ENCODE measurements at regions not wholly inside any gene's neighbourhood (a gene's known extent, or its start where the extent isn't known, plus 50 kb on each side); places are given as distances from the start of the nearest gene placed in this dataset.

GRCh38 chr5:176711883-176712282, 64.6 kb downstream of the TSPAN17 start:
- H3K36me3 ChIP-seq = no peaks in the 10 kb centered on the region
- no peak overlapping the region for H3K27ac ChIP-seq
- no peaks in the 10 kb centered on the region for H4K20me1 ChIP-seq
- H3K27me3 ChIP-seq = no peaks in the 10 kb centered on the region; a peak in 1 of 22 replicates
- no peak overlapping the region for H3K9ac ChIP-seq
- peaks cover 24 to 36% (median 28%) of the 10 kb centered on the region in 11 experiments for H3K9me3 ChIP-seq (replicated peaks in 1 of 11)
- no peak overlapping the region for H3K4me3 ChIP-seq
- TF ChIP-seq Cebpa-rat (IDR thresholded peaks at IDR 0.05) = no peak
- H3K4me1 ChIP-seq = no peaks in the 10 kb centered on the region
- no peak overlapping the region for H3K4me2 ChIP-seq

DNA sequence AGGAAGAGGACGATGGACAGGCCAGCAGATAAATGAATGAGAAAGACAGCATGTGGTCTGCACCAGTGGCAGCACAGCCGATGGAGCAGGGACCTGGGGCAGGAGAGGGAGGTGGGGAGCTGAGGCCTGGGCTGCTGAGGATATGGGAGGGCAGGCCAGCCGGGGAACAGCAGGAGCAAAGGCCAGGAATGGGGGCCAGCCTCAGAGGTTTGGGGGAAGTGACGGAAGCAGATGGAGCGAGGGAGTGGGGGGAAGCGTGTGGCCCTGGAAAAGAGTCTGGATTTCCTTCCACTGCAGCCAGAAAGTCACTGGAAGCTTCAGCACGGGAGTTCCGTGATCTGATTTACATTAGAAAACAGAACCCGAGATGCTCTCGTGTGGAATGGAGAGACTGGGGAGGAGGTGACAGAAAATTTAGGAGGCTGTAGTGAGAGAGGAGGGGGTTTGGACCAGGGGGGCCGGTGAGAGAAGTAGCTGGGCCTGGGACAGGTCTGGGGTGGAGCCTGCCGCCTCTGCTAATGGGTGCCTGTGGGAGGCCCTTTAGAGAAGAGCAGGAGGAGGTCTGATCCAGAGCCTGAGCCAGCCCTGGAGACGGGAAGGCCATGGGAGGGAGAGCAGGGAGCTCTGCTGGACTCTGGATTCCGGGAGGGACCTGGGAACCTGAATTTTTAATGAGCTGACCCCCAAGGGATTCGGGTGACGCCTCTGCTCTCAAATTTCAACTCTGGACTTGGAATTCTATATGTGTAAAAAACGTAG, 65.4 kb downstream of the TSPAN17 start:
- no peaks in the 10 kb centered on the region; a peak in 1 of 22 replicates for H3K27me3 ChIP-seq
- no peak overlapping the region for H3K4me3 ChIP-seq
- H3K4me2 ChIP-seq = no peak overlapping the region

DNA sequence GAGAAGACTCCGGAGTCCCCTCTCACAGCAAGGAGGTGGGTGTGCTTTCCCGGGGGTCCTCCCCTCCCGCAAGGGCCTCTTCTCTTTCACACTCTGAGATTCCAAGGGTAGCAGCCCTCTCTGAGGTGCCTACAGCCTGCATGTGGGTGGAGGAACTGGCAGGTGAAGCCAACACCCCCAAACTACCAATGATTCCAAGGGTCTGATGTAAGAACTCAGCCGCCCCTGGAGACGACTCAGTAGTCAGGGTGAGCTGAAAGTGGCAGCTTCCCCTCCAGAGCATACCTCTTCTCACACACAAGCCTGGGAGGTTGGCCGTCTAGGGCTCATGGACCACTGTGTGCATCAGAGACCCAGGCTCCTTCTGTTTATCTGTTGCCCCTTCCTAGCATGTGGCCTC, 66.1 kb downstream of the TSPAN17 start:
- no peaks in the 10 kb centered on the region for H3K4me1 ChIP-seq
- H3K4me3 ChIP-seq = no peak overlapping the region
- no peaks in the 10 kb centered on the region; a peak in 2 of 22 replicates for H3K27me3 ChIP-seq
- no peak overlapping the region for H3K27ac ChIP-seq
- no peaks in the 10 kb centered on the region for H3K36me3 ChIP-seq
- TF ChIP-seq Cebpa-rat (IDR thresholded peaks at IDR 0.05) = no peak
- no peak overlapping the region for H3K4me2 ChIP-seq
- no peaks in the 10 kb centered on the region for H4K20me1 ChIP-seq
- peaks cover 24 to 36% (median 28%) of the 10 kb centered on the region in 11 experiments for H3K9me3 ChIP-seq (replicated peaks in 1 of 11)
- H3K9ac ChIP-seq = no peak overlapping the region

More for the DNA sequence above, 65.4 kb downstream of the TSPAN17 start:
- TF ChIP-seq Cebpa-rat (IDR thresholded peaks at IDR 0.05) = no peak
- H3K36me3 ChIP-seq = no peaks in the 10 kb centered on the region
- H3K4me1 ChIP-seq = no peaks in the 10 kb centered on the region
- no peak overlapping the region for H3K9ac ChIP-seq
- H4K20me1 ChIP-seq = no peaks in the 10 kb centered on the region
- no peak overlapping the region for H3K27ac ChIP-seq
- peaks cover 24 to 36% (median 28%) of the 10 kb centered on the region in 11 experiments for H3K9me3 ChIP-seq (replicated peaks in 1 of 11)

DNA sequence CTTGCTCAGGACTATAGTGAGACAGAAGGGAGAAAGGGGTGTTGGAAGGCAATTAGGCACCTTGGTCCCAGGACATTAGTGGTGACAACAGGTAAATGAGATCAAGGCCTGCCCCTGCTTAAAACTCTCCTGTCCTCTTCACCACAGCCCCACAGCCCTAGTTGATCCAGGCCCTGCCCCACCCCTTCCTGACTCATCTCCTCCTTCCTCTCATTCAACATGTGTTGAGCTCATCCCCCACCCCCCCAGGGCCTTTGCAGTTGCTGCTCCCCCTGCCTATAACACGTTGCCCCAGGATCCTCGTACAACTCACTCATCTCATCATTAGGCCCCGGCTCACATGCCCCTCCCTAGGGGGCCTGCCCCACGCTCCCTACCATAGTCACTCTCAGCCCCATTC, 66.8 kb downstream of the TSPAN17 start:
- Histone ChIP-seq H4K20me1 (no peaks in the 10 kb centered on the region), H3K9ac (no peak overlapping the region), H3K27me3 (no peaks in the 10 kb centered on the region; a peak in 2 of 22 replicates), H3K27ac (no peak overlapping the region), H3K4me2 (no peak overlapping the region), H3K4me3 (no peak overlapping the region), H3K9me3 (replicated peaks in 1 of 11) (peaks cover 24 to 36% (median 28%) of the 10 kb centered on the region in 11 experiments), H3K4me1 (no peaks in the 10 kb centered on the region), H3K36me3 (no peaks in the 10 kb centered on the region)
- no peak for TF ChIP-seq Cebpa-rat (IDR thresholded peaks at IDR 0.05)

- Histone ChIP-seq H3K27ac (no peak overlapping the region), H3K27me3 (no peaks in the 10 kb centered on the region; a peak in 2 of 22 replicates), H3K4me3 (no peak overlapping the region), H3K9me3 (replicated peaks in 1 of 11) (peaks cover 24 to 36% (median 28%) of the 10 kb centered on the region in 11 experiments), H3K4me2 (no peak overlapping the region), H3K36me3 (no peaks in the 10 kb centered on the region), H3K9ac (no peak overlapping the region), H4K20me1 (no peaks in the 10 kb centered on the region), H3K4me1 (no peaks in the 10 kb centered on the region)
- TF ChIP-seq Cebpa-rat (IDR thresholded peaks at IDR 0.05) = no peak
These were observed 69.0 kb downstream of the TSPAN17 start for GRCh38 chr5:176716320-176716719.

- no peak for TF ChIP-seq Cebpa-rat (IDR thresholded peaks at IDR 0.05)
- H4K20me1 ChIP-seq = peaks cover 0 to 12% (median 0%) of the 10 kb centered on the region in 11 experiments; a peak in 1 of 22 replicates
- H3K27ac ChIP-seq = no peak overlapping the region
- no peak overlapping the region for H3K4me3 ChIP-seq
- H3K9me3 ChIP-seq (replicated peaks in 1 of 11) = peaks cover 12 to 25% (median 17%) of the 10 kb centered on the region in 11 experiments
- no peaks in the 10 kb centered on the region; a peak in 1 of 22 replicates for H3K27me3 ChIP-seq
- H3K4me1 ChIP-seq = no peaks in the 10 kb centered on the region
- no peak overlapping the region for H3K9ac ChIP-seq
- no peak overlapping the region for H3K4me2 ChIP-seq
- no peaks in the 10 kb centered on the region for H3K36me3 ChIP-seq
These were observed 71.9 kb downstream of the TSPAN17 start for GRCh38 chr5:176719113-176719739.

DNA sequence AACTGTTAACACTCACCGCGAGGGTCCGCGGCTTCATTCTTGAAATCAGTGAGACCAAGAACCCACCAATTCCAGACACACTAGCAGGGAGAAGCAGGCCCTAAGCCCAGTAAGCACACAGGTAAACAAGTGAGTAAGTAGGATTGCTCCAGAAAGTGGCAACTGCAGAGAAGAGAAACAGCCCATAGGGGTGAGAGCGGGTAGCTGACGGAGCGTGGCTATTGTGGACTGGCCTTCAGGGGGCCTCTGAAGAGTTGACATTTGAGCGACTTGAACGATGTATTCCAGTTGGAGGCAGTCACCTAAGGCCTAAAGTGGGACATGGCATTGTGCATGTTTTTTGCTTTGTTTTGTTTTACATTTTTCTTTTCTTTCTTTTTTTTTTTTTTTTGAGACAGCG, 74.2 kb downstream of the TSPAN17 start:
- Histone ChIP-seq H3K4me1 (peaks cover 0 to under 1% (median 0%) of the 10 kb centered on the region in 10 experiments; a peak in 2 of 20 replicates), H3K36me3 (no peaks in the 10 kb centered on the region), H3K9me3 (replicated peaks in 1 of 11) (peaks cover 0 to 7% (median 0%) of the 10 kb centered on the region in 11 experiments; a peak in 5 of 22 replicates), H3K9ac (no peak overlapping the region), H3K4me2 (no peak overlapping the region), H3K27me3 (peaks cover 3 to 14% (median 8%) of the 10 kb centered on the region in 11 experiments; a peak in 17 of 22 replicates), H3K27ac (no peak overlapping the region), H4K20me1 (peaks cover 0 to 12% (median 0%) of the 10 kb centered on the region in 11 experiments; a peak in 1 of 22 replicates), H3K4me3 (no peak overlapping the region)
- no peak for TF ChIP-seq Cebpa-rat (IDR thresholded peaks at IDR 0.05)

DNA sequence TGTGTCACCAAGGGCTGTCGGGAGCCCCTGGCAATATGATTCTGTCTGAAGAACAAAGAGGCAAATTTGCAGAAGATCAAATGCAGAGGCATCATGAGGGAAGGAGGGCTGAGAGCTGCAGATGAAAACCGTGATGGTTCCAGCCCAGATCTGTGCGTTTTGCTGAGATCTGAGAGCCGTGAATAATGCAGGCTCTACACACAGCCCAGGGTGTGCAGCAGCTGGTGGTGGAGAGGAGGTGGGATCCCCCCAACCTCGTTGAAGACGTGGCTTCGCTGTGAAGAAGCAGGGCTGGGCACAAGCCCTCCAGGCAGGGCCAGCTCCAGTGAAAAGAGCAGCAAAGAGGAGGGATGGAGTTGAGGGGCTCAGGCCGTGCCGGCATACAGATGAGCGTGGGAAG, 75.5 kb downstream of the TSPAN17 start:
- Histone ChIP-seq H3K4me3 (no peak overlapping the region), H3K27ac (no peak overlapping the region), H4K20me1 (peaks cover 0 to 21% (median 0%) of the 10 kb centered on the region in 11 experiments; a peak in 3 of 22 replicates), H3K4me1 (peaks cover 0 to 13% (median 7%) of the 10 kb centered on the region in 10 experiments; a peak in 11 of 20 replicates), H3K27me3 (peaks cover 15 to 26% (median 20%) of the 10 kb centered on the region in 11 experiments; a peak in 19 of 22 replicates), H3K9ac (no peak overlapping the region), H3K9me3 (replicated peaks in 1 of 11) (peaks cover 0 to 7% (median 0%) of the 10 kb centered on the region in 11 experiments; a peak in 5 of 22 replicates), H3K4me2 (no peak overlapping the region), H3K36me3 (no peaks in the 10 kb centered on the region)
- TF ChIP-seq Cebpa-rat (IDR thresholded peaks at IDR 0.05) = no peak

DNA sequence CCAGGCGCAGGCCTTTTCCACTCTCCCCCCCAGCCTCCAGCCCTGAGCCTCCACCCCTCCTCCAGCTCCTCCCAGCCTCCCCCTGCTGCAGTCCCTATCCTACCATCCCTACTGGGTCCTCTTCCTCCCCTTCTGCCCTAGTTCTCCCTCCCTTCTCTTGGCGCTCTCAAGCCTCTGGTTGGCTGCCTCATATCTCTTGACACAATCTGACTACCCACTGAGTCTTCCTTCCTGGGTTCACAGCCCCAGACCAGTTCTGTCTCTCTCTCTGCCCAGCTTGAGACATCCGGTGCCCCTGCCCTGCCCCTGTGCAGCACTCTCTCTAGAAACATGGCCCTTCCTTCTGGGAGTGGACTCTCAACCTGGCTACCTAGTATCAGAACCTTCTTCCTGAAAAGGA, 76.2 kb downstream of the TSPAN17 start:
- Histone ChIP-seq H3K4me2 (no peak overlapping the region), H3K36me3 (no peaks in the 10 kb centered on the region), H3K27ac (no peak overlapping the region), H3K4me1 (peaks cover 0 to 19% (median 9%) of the 10 kb centered on the region in 10 experiments; a peak in 11 of 20 replicates), H3K27me3 (peaks cover 15 to 33% (median 25%) of the 10 kb centered on the region in 11 experiments; a peak in 19 of 22 replicates), H3K9me3 (replicated peaks in 1 of 11) (peaks cover 0 to 7% (median 0%) of the 10 kb centered on the region in 11 experiments; a peak in 5 of 22 replicates), H3K9ac (no peak overlapping the region), H4K20me1 (peaks cover 0 to 28% (median 0%) of the 10 kb centered on the region in 11 experiments; a peak in 4 of 22 replicates), H3K4me3 (no peak overlapping the region)
- TF ChIP-seq Cebpa-rat (IDR thresholded peaks at IDR 0.05) = no peak
